Karpas-422 (cell line): ENCODE measurements at regions not wholly inside any gene's neighbourhood (a gene's known extent, or its start where the extent isn't known, plus 50 kb on each side); places are given as distances from the start of the nearest gene placed in this dataset.

Source experiments
- DNase-seq: peaks from one replicate; pipeline ENCODE4 v3.0.0-alpha.2; 2015
- H2AFZ ChIP-seq: fragments of 200-600 bp; sonication (generic); 2 replicates; pipeline ENCODE4 v1.6.1; 2014; ENCODE audit warnings: antibody characterized with exemption, low read length, mixed read lengths
- H3K27ac ChIP-seq: fragments of 200-600 bp; sonication (generic); 2 replicates; pipeline ENCODE4 v1.5.1; 2014; ENCODE audit warnings: mild to moderate bottlenecking, low read length, moderate library complexity
- H3K27me3 ChIP-seq: fragments of 200-600 bp; sonication (generic); 2 replicates; pipeline ENCODE4 v1.6.1; 2014; ENCODE audit warnings: low read length, mixed read lengths
- H3K36me3 ChIP-seq: fragments of 200-600 bp; sonication (generic); 2 replicates; pipeline ENCODE4 v1.6.1; 2014; ENCODE audit warnings: low read length, mixed read lengths; ENCODE audit not compliant: insufficient read depth
- H3K4me1 ChIP-seq: fragments of 200-600 bp; sonication (generic); 2 replicates; pipeline ENCODE4 v1.6.1; 2014; ENCODE audit warnings: mild to moderate bottlenecking, low read length, mixed read lengths
- H3K4me2 ChIP-seq: fragments of 200-600 bp; sonication (generic); 2 replicates; pipeline ENCODE4 v1.6.1; 2014; ENCODE audit warnings: low read length, low read depth, mild to moderate bottlenecking; ENCODE audit not compliant: poor library complexity, severe bottlenecking
- H3K4me3 ChIP-seq: fragments of 200-600 bp; sonication (generic); 2 replicates; pipeline ENCODE4 v1.5.1; 2014; ENCODE audit warnings: mild to moderate bottlenecking, antibody characterized with exemption, low read length, mixed read lengths
- H3K79me2 ChIP-seq: fragments of 200-600 bp; sonication (generic); 2 replicates; pipeline ENCODE4 v1.6.1; 2014; ENCODE audit warnings: mild to moderate bottlenecking, low read length, mixed read lengths
- H3K9ac ChIP-seq: fragments of 200-600 bp; sonication (generic); 2 replicates; pipeline ENCODE4 v1.6.0; 2014; ENCODE audit warnings: low read length
- H3K9me2 ChIP-seq: fragments of 200-600 bp; sonication (generic), shearing (Covaris generic); replicated peaks from 2 replicates; pipeline ENCODE4 v1.6.0; 2014; ENCODE audit warnings: mild to moderate bottlenecking, low read length, moderate library complexity; ENCODE audit not compliant: insufficient read depth
- H3K9me3 ChIP-seq: fragments of 300-700, 200-600 bp; sonication (generic); 2 replicates; pipeline ENCODE4 v1.6.1; 2014; ENCODE audit warnings: low read length, mixed read lengths
- H4K20me1 ChIP-seq: fragments of 200-600 bp; sonication (generic); 2 replicates; pipeline ENCODE4 v1.6.1; 2014; ENCODE audit warnings: mild to moderate bottlenecking, antibody characterized with exemption, low read length, low read depth; ENCODE audit not compliant: insufficient read depth

GRCh38 chr1:229030630-229031029, 240.3 kb upstream of the RAB4A start:
- no peaks in the 10 kb centered on the region for H3K79me2 ChIP-seq
- DNase-seq: no peak
- no peaks in the 10 kb centered on the region for H3K27me3 ChIP-seq
- no peaks in the 10 kb centered on the region for H3K9me3 ChIP-seq
- peaks cover 8% of the 10 kb centered on the region for H3K4me1 ChIP-seq
- no peaks in the 10 kb centered on the region for H3K9me2 ChIP-seq
- no peak overlapping the region for H3K9ac ChIP-seq
- H2AFZ ChIP-seq: no peak overlapping the region
- H4K20me1 ChIP-seq: no peaks in the 10 kb centered on the region
- H3K4me3 ChIP-seq: no peak overlapping the region
- no peak overlapping the region for H3K27ac ChIP-seq
- no peak overlapping the region for H3K4me2 ChIP-seq
- H3K36me3 ChIP-seq: no peaks in the 10 kb centered on the region

- Histone ChIP-seq H3K4me1 (peaks cover 11% of the 10 kb centered on the region), H3K9ac (no peak overlapping the region), H3K4me2 (no peak overlapping the region), H2AFZ (no peak overlapping the region), H3K4me3 (no peak overlapping the region), H3K27ac (no peak overlapping the region), H3K79me2 (no peaks in the 10 kb centered on the region), H3K27me3 (no peaks in the 10 kb centered on the region), H3K9me3 (no peaks in the 10 kb centered on the region), H4K20me1 (no peaks in the 10 kb centered on the region), H3K9me2 (no peaks in the 10 kb centered on the region), H3K36me3 (no peaks in the 10 kb centered on the region)
- DNase-seq: no peak
Observed at GRCh38 chr1:229031061-229031460, 239.8 kb upstream of the RAB4A start.

- H3K9me2 ChIP-seq: no peaks in the 10 kb centered on the region
- H3K4me3 ChIP-seq: no peak overlapping the region
- no peaks in the 10 kb centered on the region for H3K36me3 ChIP-seq
- no peaks in the 10 kb centered on the region for H3K27me3 ChIP-seq
- H3K4me1 ChIP-seq: peaks cover 11% of the 10 kb centered on the region
- no peaks in the 10 kb centered on the region for H3K9me3 ChIP-seq
- no peak for DNase-seq
- no peaks in the 10 kb centered on the region for H4K20me1 ChIP-seq
- no peak overlapping the region for H3K27ac ChIP-seq
- H2AFZ ChIP-seq: no peak overlapping the region
- no peak overlapping the region for H3K4me2 ChIP-seq
- no peak overlapping the region for H3K9ac ChIP-seq
- no peaks in the 10 kb centered on the region for H3K79me2 ChIP-seq
Observed at GRCh38 chr1:229031481-229032341, 239.2 kb upstream of the RAB4A start.

GRCh38 chr1:229032375-229032774, 238.5 kb upstream of the RAB4A start:
- Histone ChIP-seq H2AFZ (no peak overlapping the region), H3K9me2 (no peaks in the 10 kb centered on the region), H3K27ac (no peak overlapping the region), H3K4me3 (no peak overlapping the region), H3K9ac (no peak overlapping the region), H4K20me1 (no peaks in the 10 kb centered on the region), H3K79me2 (no peaks in the 10 kb centered on the region), H3K4me1 (peaks cover 11% of the 10 kb centered on the region), H3K9me3 (no peaks in the 10 kb centered on the region), H3K36me3 (no peaks in the 10 kb centered on the region), H3K4me2 (no peak overlapping the region), H3K27me3 (no peaks in the 10 kb centered on the region)
- no peak for DNase-seq

GRCh38 chr1:229033480-229033879, 237.4 kb upstream of the RAB4A start:
- Histone ChIP-seq H3K4me3 (no peak overlapping the region), H3K4me2 (no peak overlapping the region), H3K9me3 (no peaks in the 10 kb centered on the region), H3K9ac (no peak overlapping the region), H3K36me3 (no peaks in the 10 kb centered on the region), H3K79me2 (no peaks in the 10 kb centered on the region), H2AFZ (no peak overlapping the region), H3K4me1 (peaks cover 11% of the 10 kb centered on the region), H4K20me1 (no peaks in the 10 kb centered on the region), H3K27me3 (no peaks in the 10 kb centered on the region), H3K27ac (no peak overlapping the region), H3K9me2 (no peaks in the 10 kb centered on the region)
- DNase-seq: no peak

- H3K9me2 ChIP-seq: no peaks in the 10 kb centered on the region
- H4K20me1 ChIP-seq: no peaks in the 10 kb centered on the region
- no peak overlapping the region for H3K27ac ChIP-seq
- no peaks in the 10 kb centered on the region for H3K27me3 ChIP-seq
- no peak overlapping the region for H3K4me2 ChIP-seq
- H3K4me3 ChIP-seq: no peak overlapping the region
- no peaks in the 10 kb centered on the region for H3K79me2 ChIP-seq
- peaks cover 11% of the 10 kb centered on the region for H3K4me1 ChIP-seq
- no peaks in the 10 kb centered on the region for H3K36me3 ChIP-seq
- DNase-seq: no peak
- no peaks in the 10 kb centered on the region for H3K9me3 ChIP-seq
- H2AFZ ChIP-seq: no peak overlapping the region
- no peak overlapping the region for H3K9ac ChIP-seq
Observed at GRCh38 chr1:229034342-229034741, 236.6 kb upstream of the RAB4A start.

GRCh38 chr1:229035054-229035747, 235.7 kb upstream of the RAB4A start:
- Histone ChIP-seq H3K36me3 (no peaks in the 10 kb centered on the region), H3K4me1 (peaks cover 11% of the 10 kb centered on the region), H3K9me2 (no peaks in the 10 kb centered on the region), H3K9ac (no peak overlapping the region), H3K9me3 (no peaks in the 10 kb centered on the region), H4K20me1 (no peaks in the 10 kb centered on the region), H3K79me2 (no peaks in the 10 kb centered on the region), H2AFZ (no peak overlapping the region), H3K27me3 (no peaks in the 10 kb centered on the region), H3K4me3 (no peak overlapping the region), H3K27ac (no peak overlapping the region), H3K4me2 (no peak overlapping the region)
- no peak for DNase-seq

- no peak overlapping the region for H3K9ac ChIP-seq
- H3K4me2 ChIP-seq: no peak overlapping the region
- H3K4me1 ChIP-seq: peaks cover 11% of the 10 kb centered on the region
- no peak overlapping the region for H2AFZ ChIP-seq
- no peaks in the 10 kb centered on the region for H3K9me2 ChIP-seq
- H3K36me3 ChIP-seq: no peaks in the 10 kb centered on the region
- H3K9me3 ChIP-seq: no peaks in the 10 kb centered on the region
- no peak overlapping the region for H3K27ac ChIP-seq
- H3K4me3 ChIP-seq: no peak overlapping the region
- H3K27me3 ChIP-seq: no peaks in the 10 kb centered on the region
- H3K79me2 ChIP-seq: no peaks in the 10 kb centered on the region
- H4K20me1 ChIP-seq: no peaks in the 10 kb centered on the region
- DNase-seq: no peak
Observed at GRCh38 chr1:229035748-229036082, 235.2 kb upstream of the RAB4A start.
